NOMO-1 treated with DMSO at 0.1 percent for 48 hours (cell line): ENCODE measurements at regions not wholly inside any gene's neighbourhood (a gene's known extent, or its start where the extent isn't known, plus 50 kb on each side); places are given as distances from the start of the nearest gene placed in this dataset.

ENCODE experiments used
- DNase-seq: peaks from one replicate; lab custom pipeline; 2025; ENCODE audit not compliant: unreplicated experiment; lab: John Stamatoyannopoulos, UW

DNA sequence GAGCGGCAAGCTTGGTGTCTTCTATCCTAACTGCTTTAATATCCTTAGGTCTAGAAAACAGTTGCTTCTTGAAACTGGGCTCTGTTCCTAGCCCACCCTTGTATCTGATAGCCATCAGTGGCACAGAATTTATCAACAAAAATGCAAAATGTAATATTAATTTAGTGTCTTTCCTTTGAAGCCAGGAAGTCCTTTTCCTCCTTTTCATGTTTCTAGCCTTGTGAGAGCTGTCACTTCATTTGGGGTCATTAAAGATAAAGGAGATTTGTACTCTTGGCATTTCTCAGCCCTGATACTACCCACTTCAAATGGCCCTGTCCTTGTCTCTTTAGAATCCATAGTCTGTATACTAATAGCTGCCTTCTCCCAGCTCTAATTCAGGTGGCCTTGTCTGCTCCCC lies 111.0 kb downstream of the GAS1 start:
- DNase-seq = no peak

DNA sequence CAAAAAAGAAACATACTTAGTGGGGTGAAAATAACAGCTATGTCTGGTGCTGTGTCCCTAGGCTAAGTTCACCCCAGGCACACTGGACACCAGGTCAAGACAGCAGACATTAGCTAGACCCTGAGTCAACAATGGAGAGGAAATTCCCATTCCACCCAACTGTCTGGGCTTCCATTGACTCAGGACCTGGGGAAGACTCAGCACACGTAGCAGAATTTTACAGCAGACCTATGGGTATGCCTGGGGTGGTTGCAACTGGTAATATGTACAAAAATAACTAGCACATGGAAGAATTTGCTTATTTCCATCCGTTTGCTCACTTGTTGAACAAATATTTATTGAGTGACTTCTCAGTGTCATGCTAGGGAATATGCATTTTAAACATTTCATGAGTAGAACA lies 117.0 kb downstream of the GAS1 start:
- DNase-seq = no peak

DNA sequence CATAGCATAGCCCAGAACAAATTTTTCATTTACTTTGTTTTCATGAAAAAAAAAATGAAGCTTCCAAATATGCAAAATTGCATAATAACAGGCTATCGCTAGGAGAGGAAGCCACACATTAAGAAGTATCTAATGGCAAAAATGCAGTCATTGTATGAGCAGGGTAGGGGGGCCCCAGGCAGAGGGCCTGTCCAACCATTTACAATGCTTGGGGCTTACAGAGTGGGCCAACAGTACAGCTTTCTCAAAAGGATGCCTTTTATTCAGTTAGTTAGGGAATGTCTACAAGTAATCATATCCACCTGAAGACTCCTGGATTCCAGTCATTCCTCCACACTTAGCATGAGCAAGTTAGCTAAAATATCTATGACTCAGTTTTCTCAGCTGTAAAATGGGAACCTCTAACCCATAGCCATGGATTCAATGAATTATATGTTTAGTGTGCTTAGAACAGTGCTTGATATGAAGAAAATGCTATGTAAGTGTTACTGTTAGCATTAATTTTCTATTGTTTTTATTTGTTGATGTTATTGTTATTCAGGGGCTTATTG lies 117.7 kb downstream of the GAS1 start:
- DNase-seq = no peak

DNA sequence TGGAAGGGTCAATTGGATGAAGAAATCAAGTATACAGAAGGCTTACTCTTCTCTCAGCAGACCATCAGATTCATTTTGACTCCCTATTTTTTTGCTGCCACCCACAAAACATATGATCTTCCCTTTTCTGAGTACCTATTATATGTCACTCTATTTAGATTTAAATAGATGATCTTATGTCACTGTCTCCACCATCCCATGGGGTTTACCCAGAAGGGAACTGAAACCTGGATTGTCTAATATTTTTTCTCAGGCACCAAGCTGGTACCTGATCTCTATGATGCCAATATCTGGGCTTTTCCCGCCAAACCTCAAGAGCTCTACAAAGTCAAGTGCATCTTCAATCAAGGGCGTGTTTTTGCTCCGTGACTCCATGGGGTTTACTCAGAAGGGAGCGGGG lies 118.7 kb downstream of the GAS1 start:
- no peak for DNase-seq

DNA sequence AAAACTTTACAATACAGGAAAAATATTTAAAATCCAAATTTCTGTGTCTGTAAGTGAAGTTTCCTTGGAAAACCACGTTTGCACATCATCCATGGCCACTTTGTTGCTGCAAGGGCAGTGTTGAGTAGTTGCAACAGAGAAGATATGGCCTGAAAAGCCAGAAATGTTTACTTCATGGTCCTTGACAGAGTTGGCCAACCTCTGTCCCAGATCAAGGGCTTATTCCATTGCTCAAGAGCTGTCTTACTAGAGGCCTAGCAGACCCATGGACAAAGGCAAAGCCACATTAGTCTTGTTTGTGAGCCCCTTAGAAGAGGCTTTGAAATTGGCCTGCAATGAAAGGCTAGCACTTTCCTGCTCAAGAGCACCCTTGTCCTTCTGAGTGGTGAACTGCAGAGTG lies 119.4 kb downstream of the GAS1 start:
- no peak for DNase-seq

DNA sequence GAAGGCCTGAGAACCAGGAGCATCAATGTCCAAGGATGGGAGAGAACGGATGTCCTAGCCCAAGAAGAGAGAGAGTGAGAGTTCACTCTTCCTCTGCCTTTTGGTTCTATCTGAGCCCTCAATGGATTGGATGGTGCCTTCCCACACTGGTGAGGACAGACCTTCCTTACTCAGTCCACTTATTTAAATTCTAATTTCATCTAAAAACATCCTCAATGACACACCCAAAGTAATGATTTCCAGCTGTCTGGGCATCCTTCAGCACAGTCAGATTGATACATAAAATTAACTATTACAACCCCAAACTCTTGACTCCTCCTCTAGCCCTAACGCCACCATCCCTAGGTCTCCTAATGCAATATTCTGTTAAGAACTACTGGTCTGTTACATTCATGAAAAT lies 122.0 kb downstream of the GAS1 start:
- DNase-seq = no peak

DNA sequence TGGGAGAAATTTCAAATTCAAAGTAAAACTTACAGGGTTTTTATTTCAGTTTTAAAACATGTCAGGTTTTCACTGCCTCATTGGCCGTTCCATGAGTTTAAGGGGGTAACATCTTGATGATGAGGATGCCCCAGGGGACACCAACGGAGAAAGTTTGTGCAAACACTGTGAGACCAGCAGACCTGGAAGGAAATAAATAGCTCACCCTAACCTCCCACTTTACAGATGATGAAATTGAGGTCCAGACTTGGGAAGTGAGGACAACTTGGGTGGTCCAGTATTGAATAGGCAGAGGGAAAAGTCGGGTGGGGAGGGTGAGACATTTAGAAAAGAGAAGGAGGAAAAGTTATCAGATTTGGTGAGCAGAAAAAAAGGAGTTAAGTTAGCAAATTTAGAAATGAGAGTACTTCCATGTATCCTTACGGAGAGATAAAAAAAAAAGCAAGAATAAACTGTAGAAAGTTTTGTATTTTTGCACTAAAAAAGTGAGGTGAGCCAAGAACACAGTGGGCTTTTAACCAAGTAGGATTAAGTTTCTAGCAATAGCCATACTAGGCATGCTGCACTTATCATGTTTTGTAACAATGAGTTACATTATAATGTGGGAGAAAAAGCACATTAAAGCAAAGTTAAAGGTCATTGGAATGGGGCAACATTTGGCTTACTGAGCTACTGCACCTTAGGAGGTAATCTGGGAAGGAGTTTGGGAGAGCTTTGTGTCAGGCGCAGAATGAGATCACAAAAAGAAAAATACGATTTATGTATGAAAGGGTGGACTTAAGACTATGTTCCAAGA lies 125.1 kb downstream of the GAS1 start:
- no peak for DNase-seq

DNA sequence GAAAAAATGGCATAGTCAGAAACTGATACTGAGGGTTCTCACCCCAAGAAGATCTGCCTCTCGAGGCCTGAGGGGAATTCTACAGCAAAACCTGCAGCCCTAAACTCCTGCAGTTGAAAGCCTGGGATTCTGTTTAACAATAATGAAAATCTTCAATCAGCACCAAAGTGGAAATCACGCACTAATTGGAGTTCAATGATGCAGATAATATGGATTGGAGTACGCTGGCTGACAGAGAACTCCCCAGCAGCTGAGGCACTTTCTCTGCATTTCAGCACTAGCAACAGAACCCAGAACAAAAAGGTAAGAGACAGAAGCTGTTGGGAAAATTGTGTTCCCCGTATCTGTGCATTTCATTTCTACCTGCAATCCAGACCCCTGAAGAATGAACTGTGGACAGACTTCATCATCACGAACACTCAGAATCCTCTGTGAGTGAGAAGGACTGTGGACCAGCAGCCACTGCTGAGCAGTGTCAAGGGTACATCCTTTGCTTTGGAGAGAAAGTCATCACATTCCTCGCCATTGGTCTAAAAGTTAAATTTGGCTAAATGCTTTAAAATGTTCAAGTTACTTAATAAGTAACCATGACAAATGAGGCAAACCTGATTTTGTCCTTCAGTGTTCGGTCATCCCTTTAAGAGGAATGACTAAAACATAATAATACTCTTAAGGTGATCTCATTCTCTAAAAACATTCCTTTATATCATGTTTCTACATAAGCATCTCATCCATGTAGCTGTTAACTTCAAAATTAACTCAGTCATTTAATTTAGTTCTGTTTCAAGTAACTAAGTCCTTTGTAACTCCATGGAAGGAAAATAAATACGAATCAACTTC lies 126.1 kb downstream of the GAS1 start:
- no peak for DNase-seq

DNA sequence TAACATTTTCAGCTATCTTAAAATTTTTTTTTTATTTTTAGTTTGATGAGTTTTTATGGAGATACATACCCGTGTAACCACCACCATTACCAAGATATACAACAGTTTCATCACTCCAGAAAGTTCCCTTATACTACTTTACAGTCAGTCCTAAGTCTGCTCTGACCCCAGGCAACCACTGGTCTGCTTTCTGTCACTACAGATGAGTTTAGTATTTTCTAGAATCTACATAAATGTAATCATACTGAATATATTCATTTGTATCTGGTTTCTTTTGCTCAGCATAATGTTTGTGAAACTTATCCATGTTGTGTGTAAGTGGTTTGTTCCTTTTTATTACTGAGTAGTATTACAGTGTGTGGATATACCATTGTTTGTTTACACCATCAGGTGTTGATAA lies 127.8 kb downstream of the GAS1 start:
- DNase-seq = no peak

DNA sequence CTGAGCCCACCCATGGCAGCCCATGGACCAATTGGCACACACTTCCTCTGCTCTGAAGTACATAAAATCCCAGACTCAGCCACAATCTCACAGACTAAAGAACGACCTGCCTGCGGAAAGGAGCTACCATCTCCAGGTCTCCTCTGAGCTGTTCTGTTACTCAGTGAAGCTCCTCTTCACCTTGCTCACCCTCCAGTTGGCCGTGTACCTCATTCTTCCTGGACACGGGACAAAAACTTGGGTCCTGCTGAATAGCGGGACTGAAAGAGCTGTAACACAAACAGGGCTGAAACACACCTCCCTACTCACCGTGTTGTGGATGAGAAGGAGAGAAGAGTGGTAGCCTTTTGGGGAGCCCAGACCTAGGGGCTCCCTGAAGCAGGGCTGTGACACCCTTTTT lies 128.7 kb downstream of the GAS1 start:
- DNase-seq = no peak

DNA sequence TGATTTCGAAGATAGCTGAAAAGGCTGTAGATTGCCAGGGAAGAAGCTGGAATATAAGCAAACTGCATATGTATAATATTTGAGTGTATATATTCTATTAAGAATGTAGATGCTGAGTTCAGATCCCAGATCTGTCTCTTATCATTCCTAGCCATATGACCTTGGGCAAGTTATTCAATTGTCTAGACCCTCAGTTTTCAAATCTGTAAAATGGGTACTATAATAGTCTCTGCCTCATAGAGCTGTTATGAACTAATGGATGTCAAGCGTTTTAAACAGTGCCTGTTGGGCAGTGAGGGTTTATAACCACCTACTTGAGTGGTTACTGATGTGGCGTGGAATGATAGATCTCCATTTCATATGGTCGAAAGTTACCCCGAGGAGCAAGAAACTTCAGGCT lies 130.4 kb downstream of the GAS1 start:
- DNase-seq = no peak

DNA sequence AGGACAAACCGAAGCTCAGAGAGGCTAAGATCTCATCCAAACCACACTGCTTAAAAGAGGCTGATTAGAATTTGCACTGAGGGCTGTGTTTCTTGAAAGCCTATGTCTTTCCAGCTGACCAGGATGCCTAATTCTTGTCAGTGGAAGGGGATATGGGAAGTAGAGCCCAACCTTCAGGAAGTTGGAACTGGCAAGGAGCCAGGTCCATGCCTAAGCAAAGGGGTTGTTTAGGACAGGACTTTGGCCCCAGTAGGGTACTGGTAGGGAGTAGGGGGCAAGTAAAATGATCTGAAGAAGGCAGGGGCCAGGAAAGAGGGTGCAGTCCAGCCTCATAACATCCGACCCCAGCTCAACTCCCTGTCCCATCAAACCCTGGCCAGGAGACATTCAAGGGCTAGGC lies 130.9 kb downstream of the GAS1 start:
- DNase-seq = no peak

DNA sequence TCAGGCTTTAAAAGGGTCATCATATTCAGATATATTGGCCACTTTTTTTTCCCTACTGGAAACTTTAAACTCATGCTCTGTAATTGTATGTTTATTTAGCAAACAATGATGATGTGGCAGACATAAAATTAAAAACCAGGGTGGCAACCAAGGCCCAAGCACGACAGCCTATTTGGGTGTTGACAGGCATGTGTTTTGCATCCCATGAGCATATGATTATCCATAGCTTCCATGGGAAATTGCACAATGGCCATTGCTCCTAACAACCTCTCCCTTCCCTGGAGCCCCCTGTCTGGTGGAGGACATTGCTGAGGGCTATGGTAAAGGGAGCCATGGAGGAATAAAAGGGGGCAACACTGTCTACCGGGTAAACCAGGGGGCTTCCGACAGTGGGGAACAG lies 134.7 kb downstream of the GAS1 start:
- no peak for DNase-seq

DNA sequence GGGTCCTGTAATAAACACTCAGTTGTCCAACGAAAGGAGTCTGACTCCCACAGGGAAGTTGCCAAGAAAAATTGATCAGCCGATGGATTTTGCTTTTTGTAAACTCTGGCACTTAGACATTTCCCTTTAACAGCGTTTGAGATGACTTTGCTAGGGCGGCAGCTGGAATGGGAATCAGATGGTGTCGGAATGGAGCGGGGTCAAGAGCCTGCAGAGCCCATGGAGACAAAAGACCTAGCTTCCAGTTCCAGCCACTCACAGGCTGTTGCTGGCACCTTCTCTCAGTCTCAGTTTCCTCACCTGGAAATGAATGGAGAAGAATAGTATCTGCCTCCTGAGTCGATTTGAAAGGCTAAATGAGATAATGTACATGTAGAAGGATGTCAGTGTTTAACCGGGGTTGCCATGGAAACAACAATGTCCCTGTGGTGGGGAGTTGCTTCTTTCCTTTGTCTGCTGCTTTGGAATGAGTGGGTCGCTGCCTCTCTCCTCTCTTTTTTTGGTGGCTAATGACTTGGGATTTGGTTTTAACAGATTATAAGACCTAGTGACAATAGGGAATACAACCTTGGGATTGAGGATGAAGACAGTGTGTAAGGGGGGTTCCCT lies 137.4 kb downstream of the GAS1 start:
- no peak for DNase-seq

DNA sequence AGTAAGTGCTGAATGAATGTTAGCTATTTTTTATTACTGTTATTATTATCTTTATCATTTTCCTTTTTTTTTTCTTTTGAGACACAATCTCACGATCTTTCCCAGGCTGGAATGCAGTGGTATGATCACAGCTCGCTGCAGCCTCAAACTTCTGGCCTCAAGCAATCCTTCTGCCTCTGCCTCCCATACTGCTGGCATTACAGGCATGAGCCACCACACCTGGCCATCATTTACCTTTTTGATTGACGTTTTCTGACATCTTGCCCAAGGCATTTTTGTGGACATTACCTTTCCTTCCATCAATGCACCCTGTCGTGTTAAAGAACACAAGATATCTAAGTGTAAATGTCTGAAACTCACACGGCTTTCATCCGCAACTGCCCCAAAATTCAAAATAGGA lies 138.2 kb downstream of the GAS1 start:
- no peak for DNase-seq

DNA sequence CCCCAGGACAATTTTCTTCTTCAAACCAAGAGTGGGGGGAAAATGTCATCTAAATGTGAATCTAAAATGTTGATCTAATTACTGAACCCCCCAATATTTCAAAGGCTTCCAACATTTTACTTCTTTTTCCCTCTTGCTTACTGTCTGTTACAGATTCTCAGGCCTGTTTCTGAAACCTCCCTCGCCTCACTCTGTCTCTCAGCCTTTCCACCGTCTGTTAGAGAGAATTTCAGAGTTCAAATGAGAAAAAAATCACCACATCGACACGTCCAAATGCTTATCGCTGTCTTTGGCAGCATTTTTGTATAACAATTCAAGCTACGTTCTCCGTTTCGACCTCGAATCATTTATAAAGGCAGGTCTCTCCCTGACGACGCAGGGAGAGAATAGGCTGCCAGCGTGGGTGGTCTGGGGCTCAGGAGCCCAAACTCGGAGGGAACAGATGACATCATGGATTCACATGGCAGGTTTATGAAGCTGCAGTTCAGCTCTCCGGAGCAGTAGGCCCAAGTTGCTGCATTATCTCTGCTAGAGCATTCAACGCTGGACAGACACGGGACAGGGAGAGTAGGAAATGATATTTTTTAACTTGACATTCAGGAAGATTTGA lies 139.8 kb downstream of the GAS1 start:
- DNase-seq = no peak

DNA sequence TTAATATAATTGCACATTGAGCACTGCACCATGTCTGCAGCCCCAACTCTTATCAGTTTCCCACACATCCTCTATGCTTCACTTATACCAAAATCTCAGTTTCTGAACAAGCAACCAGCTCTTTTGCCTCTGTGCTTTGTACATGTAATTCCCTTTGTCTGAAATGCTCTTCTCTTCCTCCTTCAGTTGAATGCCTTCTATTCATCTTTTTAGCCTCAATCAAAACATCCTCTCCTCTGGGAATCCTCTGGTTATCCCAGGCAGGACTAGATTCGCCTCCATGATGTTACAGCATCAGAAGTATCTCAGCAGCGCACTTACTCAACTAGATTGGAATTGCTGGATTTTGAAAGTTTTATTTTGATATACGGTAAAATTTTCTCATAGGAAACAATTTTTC lies 143.3 kb downstream of the GAS1 start:
- DNase-seq = no peak

DNA sequence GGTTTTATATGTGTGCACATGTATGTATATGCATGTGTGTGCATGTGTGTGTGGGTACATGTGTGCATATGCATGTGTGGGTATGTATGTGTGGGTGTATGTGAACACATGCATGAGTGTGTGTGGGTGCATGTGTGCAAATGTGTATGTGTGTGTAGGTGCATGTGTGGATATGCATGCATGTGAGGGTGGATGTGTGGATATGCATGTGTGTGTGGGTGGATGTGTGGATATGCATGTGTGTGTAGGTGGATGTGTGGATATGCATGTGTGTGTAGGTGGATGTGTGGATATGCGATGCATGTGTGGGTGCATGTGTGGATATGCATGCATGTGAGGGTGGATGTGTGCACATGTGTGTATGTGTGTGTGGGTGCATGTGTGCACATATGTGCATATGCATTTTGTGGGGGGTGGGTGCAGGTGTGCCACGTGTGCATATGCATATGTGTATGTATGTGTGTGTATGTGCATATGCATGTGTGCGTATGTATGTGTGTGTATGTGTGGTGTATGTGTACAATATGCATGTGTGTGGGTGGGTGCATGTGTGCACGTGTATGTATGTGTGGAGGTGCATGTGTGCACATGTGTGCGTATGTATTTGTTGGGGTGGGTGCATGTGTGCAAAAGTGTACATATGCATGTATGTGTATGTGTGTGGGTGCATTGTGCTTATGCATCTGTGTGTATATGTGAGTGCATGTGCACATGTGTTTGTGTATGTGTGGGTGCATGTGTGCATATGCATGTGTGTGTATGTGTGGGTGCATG lies 144.2 kb downstream of the GAS1 start:
- DNase-seq = no peak

DNA sequence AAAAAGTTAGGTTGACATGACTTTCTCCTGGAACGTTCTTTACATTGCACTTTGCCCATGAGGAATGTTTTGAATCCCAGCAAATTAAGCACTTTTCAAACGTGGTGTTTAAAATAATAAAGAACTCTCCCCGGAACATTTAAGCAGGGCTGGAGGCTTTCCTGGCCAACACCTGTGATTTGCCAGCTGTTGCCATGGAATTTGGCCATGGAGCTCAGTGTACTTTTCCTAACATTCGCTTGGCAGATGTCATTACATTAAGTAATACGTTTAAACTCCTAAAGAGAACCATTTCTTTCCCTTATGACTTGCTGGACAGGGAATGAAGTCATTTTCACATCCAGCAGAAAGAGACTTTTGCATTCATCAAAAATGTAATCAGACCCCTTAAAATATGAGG lies 146.1 kb downstream of the GAS1 start:
- DNase-seq = no peak

DNA sequence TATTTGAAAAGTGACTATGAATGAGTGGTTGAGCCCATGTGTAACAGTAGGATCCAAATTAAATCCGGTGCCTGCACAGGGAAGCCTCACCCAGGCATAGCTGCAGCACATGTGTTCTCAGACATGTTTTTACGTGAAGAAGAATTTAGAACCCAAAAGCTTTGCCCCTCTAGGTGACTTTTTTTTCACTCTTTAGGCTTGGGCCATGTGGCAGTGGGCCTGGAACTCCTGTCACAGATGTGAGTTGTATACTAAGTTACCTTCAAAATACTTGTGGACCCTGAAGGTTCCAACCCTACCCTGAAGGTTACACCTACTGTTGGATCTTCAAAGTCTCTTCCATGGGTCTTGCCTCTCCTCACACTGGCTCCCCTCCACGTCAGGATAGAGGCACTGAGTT lies 146.6 kb downstream of the GAS1 start:
- DNase-seq = no peak

DNA sequence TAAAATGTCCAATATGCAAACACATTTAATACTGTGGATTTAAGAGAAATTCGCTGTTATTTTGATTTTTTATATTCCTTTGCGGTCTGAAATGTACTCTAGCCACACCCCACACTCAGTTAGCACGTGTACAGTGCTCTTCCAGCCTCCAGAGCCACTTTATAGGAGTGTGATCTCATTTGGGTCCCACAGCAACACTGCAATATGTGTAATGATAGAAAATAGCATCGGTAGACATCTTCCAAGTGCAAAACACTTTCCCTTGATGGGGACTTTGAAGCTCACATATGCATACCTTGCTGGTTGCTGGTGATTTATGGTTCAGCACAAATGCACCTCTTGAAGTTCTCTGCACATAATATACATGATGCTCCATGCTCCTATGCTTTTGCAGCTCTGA lies 148.3 kb downstream of the GAS1 start:
- DNase-seq = no peak
